BE2C (cell line): ENCODE measurements at regions not wholly inside any gene's neighbourhood (a gene's known extent, or its start where the extent isn't known, plus 50 kb on each side); places are given as distances from the start of the nearest gene placed in this dataset.

Experiments used
- DNase-seq: peaks from one replicate; pipeline ENCODE4 v3.0.0-alpha.2; 2020
- H3K27me3 ChIP-seq: fragments of 250-450 bp; sonication (Bioruptor Pico); 2 replicates; pipeline ENCODE4 v1.5.1; 2020; ENCODE audit warnings: mild to moderate bottlenecking
- H3K36me3 ChIP-seq: fragments of 250-450 bp; sonication (Bioruptor Pico); 2 replicates; pipeline ENCODE4 v1.5.1; 2020; ENCODE audit warnings: mild to moderate bottlenecking
- H3K4me1 ChIP-seq: fragments of 250-450 bp; sonication (Bioruptor Pico); 2 replicates; pipeline ENCODE4 v1.5.1; 2020
- H3K4me3 ChIP-seq: 2 replicates; pipeline ENCODE4 v1.5.1; 2011; ENCODE audit warnings: low read depth, low read length
- H3K9me3 ChIP-seq: fragments of 250-450 bp; sonication (Bioruptor Pico); 2 replicates; pipeline ENCODE4 v1.5.1; 2020
- CTCF ChIP-seq: IDR thresholded peaks from 2 replicates; pipeline ENCODE4 v1.5.1; 2012; ENCODE audit warnings: mild to moderate bottlenecking, low read depth, low read length

GRCh38 chr2:78845664-78846185 lies 179.8 kb upstream of the REG3G start:
- Histone ChIP-seq H3K36me3 (no peaks in the 10 kb centered on the region), H3K4me1 (no peaks in the 10 kb centered on the region), H3K4me3 (no peak overlapping the region), H3K27me3 (no peaks in the 10 kb centered on the region), H3K9me3 (no peaks in the 10 kb centered on the region)
- TF ChIP-seq CTCF, result no peak
- DNase-seq, result no peak

GRCh38 chr2:78861546-78861945 lies 164.0 kb upstream of the REG3G start:
- no peak overlapping the region for H3K4me3 ChIP-seq
- no peaks in the 10 kb centered on the region for H3K27me3 ChIP-seq
- TF ChIP-seq CTCF, result peak; percentile 53
- H3K4me1 ChIP-seq, result no peaks in the 10 kb centered on the region
- H3K36me3 ChIP-seq, result no peaks in the 10 kb centered on the region
- H3K9me3 ChIP-seq, result no peaks in the 10 kb centered on the region
- peak; percentile 28 for DNase-seq

- H3K9me3 ChIP-seq, result no peaks in the 10 kb centered on the region
- DNase-seq, result no peak
- no peaks in the 10 kb centered on the region for H3K36me3 ChIP-seq
- no peaks in the 10 kb centered on the region for H3K27me3 ChIP-seq
- no peaks in the 10 kb centered on the region for H3K4me1 ChIP-seq
- no peak overlapping the region for H3K4me3 ChIP-seq
- no peak for TF ChIP-seq CTCF
Measured at GRCh38 chr2:78864205-78864604, 161.3 kb upstream of the REG3G start.

GRCh38 chr2:78865667-78866066 lies 159.8 kb upstream of the REG3G start:
- no peak for TF ChIP-seq CTCF
- no peaks in the 10 kb centered on the region for H3K4me1 ChIP-seq
- no peak for DNase-seq
- no peak overlapping the region for H3K4me3 ChIP-seq
- H3K36me3 ChIP-seq, result no peaks in the 10 kb centered on the region
- H3K27me3 ChIP-seq, result no peaks in the 10 kb centered on the region
- no peaks in the 10 kb centered on the region for H3K9me3 ChIP-seq

GRCh38 chr2:78870343-78870967 lies 155.0 kb upstream of the REG3G start:
- Histone ChIP-seq H3K4me1 (no peaks in the 10 kb centered on the region), H3K36me3 (no peaks in the 10 kb centered on the region), H3K4me3 (no peak overlapping the region), H3K9me3 (no peaks in the 10 kb centered on the region), H3K27me3 (no peaks in the 10 kb centered on the region)
- no peak for DNase-seq
- no peak for TF ChIP-seq CTCF

GRCh38 chr2:78873526-78873925 lies 152.0 kb upstream of the REG3G start:
- no peak for TF ChIP-seq CTCF
- Histone ChIP-seq H3K4me1 (no peaks in the 10 kb centered on the region), H3K36me3 (no peaks in the 10 kb centered on the region), H3K4me3 (no peak overlapping the region), H3K9me3 (no peaks in the 10 kb centered on the region), H3K27me3 (no peaks in the 10 kb centered on the region)
- DNase-seq, result no peak
